Tibial artery (tissue), 4 donors: ENCODE measurements at regions not wholly inside any gene's neighbourhood (a gene's known extent, or its start where the extent isn't known, plus 50 kb on each side); places are given as distances from the start of the nearest gene placed in this dataset.

Experiments
- DNase-seq, 2 donors: peaks; one replicate each; pipeline ENCODE4 v3.0.0-alpha.2; 2019
- H3K27ac ChIP-seq, 2 donors: fragments of 200-600 bp; sonication (generic) in 1 of 2; 1 replicate in 1 of 2; 2 replicates in 1 of 2; pipeline ENCODE4 v1.5.1; 2018 to 2019; ENCODE audit warnings: mild to moderate bottlenecking in 1 of 2
- H3K27me3 ChIP-seq, 2 donors: fragments of 200-600 bp; sonication (generic) in 1 of 2; one replicate each; pipeline versions ENCODE4 v1.5.1 to v1.6.0; 2016 to 2019
- H3K36me3 ChIP-seq, 3 donors: fragments of 200-600 bp; sonication (generic) in 2 of 3; one replicate each; pipeline ENCODE4 v1.5.1; 2016 to 2019; ENCODE audit warnings: mild to moderate bottlenecking in 2 of 3
- H3K4me1 ChIP-seq, 4 donors: fragments of 200-600 bp; sonication (generic) in 2 of 4; 1 replicate in 3 of 4; 2 replicates in 1 of 4; pipeline ENCODE4 v1.5.1; 2016 to 2019
- H3K4me3 ChIP-seq, 2 donors: fragments of 200-600 bp; sonication (generic) in 1 of 2; 1 replicate in 1 of 2; 2 replicates in 1 of 2; pipeline ENCODE4 v1.5.1; 2018 to 2019; ENCODE audit warnings: mild to moderate bottlenecking in 2 of 2
- H3K9me3 ChIP-seq, 3 donors: fragments of 200-600 bp; sonication (generic) in 1 of 3; one replicate each; pipeline ENCODE4 v1.5.1; 2016 to 2019
- CTCF ChIP-seq, 2 experiments: fragments of 200-600 bp in 1 of 2; fragments of 450-650 bp in 1 of 2; IDR thresholded peaks; one replicate each; pipeline ENCODE4 v1.5.1; 2017 to 2019; ENCODE audit warnings: antibody characterized with exemption in 2 of 2, mild to moderate bottlenecking in 1 of 2, moderate library complexity in 1 of 2
- intact Hi-C: fragments of 100-400 bp; cut with DNase I; formaldehyde crosslinking; loops from one replicate; pipeline ENCODE4 v1.15.0; 2023; ENCODE audit warnings: low total_unique reads

GRCh38 chr3:10599017-10599416, 93.6 kb upstream of the ATP2B2 start:
- H3K4me1 ChIP-seq: no peaks in the 10 kb centered on the region
- intact Hi-C loops: no loop called here
- no peak for DNase-seq
- no peak overlapping the region for H3K27ac ChIP-seq
- H3K9me3 ChIP-seq: no peaks in the 10 kb centered on the region
- peaks cover 0 to 3% of the 10 kb centered on the region in 2 donors for H3K27me3 ChIP-seq
- H3K36me3 ChIP-seq: no peaks in the 10 kb centered on the region
- H3K4me3 ChIP-seq: no peak overlapping the region
- TF ChIP-seq CTCF (IDR thresholded peaks at IDR 0.05): no peak

GRCh38 chr3:10599444-10599843, 94.1 kb upstream of the ATP2B2 start:
- Histone ChIP-seq H3K9me3 (no peaks in the 10 kb centered on the region), H3K27me3 (peaks cover 0 to 3% of the 10 kb centered on the region in 2 donors), H3K4me1 (no peaks in the 10 kb centered on the region), H3K36me3 (no peaks in the 10 kb centered on the region), H3K27ac (no peak overlapping the region), H3K4me3 (no peak overlapping the region)
- no peak for DNase-seq
- TF ChIP-seq CTCF (IDR thresholded peaks at IDR 0.05): no peak
- intact Hi-C loops: no loop called here

GRCh38 chr3:10600296-10600714, 94.9 kb upstream of the ATP2B2 start:
- TF ChIP-seq CTCF (IDR thresholded peaks at IDR 0.05): no peak
- intact Hi-C loops: no loop called here
- no peaks in the 10 kb centered on the region for H3K36me3 ChIP-seq
- H3K4me3 ChIP-seq: no peak overlapping the region
- peaks cover 0 to 3% of the 10 kb centered on the region in 2 donors for H3K27me3 ChIP-seq
- no peak overlapping the region for H3K27ac ChIP-seq
- H3K9me3 ChIP-seq: no peaks in the 10 kb centered on the region
- H3K4me1 ChIP-seq: no peaks in the 10 kb centered on the region
- DNase-seq: no peak

- intact Hi-C loops: no loop called here
- DNase-seq: no peak
- Histone ChIP-seq H3K27me3 (peaks cover 0 to 3% of the 10 kb centered on the region in 2 donors), H3K4me1 (no peaks in the 10 kb centered on the region), H3K4me3 (no peak overlapping the region), H3K9me3 (no peaks in the 10 kb centered on the region), H3K27ac (no peak overlapping the region), H3K36me3 (no peaks in the 10 kb centered on the region)
- TF ChIP-seq CTCF (IDR thresholded peaks at IDR 0.05): no peak
These were observed 95.3 kb upstream of the ATP2B2 start for GRCh38 chr3:10600726-10601125.

- DNase-seq: no peak
- intact Hi-C loops: no loop called here
- H3K36me3 ChIP-seq: no peaks in the 10 kb centered on the region
- H3K27ac ChIP-seq: no peak overlapping the region
- no peaks in the 10 kb centered on the region for H3K9me3 ChIP-seq
- no peak for TF ChIP-seq CTCF (IDR thresholded peaks at IDR 0.05)
- H3K4me1 ChIP-seq: no peaks in the 10 kb centered on the region
- H3K27me3 ChIP-seq: peaks cover 0 to 3% of the 10 kb centered on the region in 2 donors
- H3K4me3 ChIP-seq: no peak overlapping the region
These were observed 95.9 kb upstream of the ATP2B2 start for GRCh38 chr3:10601151-10601856.

GRCh38 chr3:10601857-10602230, 96.5 kb upstream of the ATP2B2 start:
- H3K4me1 ChIP-seq: no peaks in the 10 kb centered on the region
- no peak overlapping the region for H3K27ac ChIP-seq
- DNase-seq: no peak
- H3K27me3 ChIP-seq: peaks cover 0 to 3% of the 10 kb centered on the region in 2 donors
- no peaks in the 10 kb centered on the region for H3K36me3 ChIP-seq
- intact Hi-C loops: no loop called here
- TF ChIP-seq CTCF (IDR thresholded peaks at IDR 0.05): no peak
- no peaks in the 10 kb centered on the region for H3K9me3 ChIP-seq
- H3K4me3 ChIP-seq: no peak overlapping the region
